Breast epithelium (tissue), 3 donors: ENCODE measurements at regions not wholly inside any gene's neighbourhood (a gene's known extent, or its start where the extent isn't known, plus 50 kb on each side); places are given as distances from the start of the nearest gene placed in this dataset.

ENCODE experiments used
- POLR2A ChIP-seq: fragments of 450-650 bp; IDR thresholded peaks from one replicate; pipeline ENCODE4 v1.6.1; 2016; ENCODE audit warnings: antibody characterized with exemption, mild to moderate bottlenecking, moderate library complexity
- POLR2AphosphoS5 ChIP-seq, 3 donors: sonication (generic); formaldehyde crosslinking; IDR thresholded peaks; one replicate each; pipeline ENCODE4 v1.6.1; 2017; ENCODE audit warnings: antibody characterized with exemption in 3 of 3
- TF ChIP-seq, protein P1 (sequence below), 3 donors: fragments of 450-650 bp; IDR thresholded peaks; one replicate each; pipeline ENCODE4 v1.5.1; 2016 to 2017; ENCODE audit warnings: antibody characterized with exemption in 3 of 3, mild to moderate bottlenecking in 3 of 3, moderate library complexity in 3 of 3

DNA sequence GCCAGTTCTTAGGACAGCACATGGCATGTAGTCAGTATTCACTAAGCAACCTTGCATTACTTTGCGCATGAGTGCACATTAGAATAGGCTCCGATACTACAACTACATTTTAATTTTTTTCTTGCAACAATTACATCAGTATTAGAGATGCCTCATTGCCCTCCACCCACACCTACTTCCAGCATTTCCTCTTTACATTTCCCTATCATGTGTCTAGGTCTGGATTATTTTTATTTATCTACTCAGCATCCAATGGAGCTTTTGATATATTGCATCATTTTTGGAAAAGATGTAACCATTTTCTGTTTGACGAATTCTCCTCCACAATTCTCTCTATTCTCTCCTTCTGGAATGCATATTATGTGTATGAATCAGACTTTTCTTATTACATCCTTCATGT lies 258.2 kb upstream of the GLI3 start:
- TF ChIP-seq, protein P1, sequence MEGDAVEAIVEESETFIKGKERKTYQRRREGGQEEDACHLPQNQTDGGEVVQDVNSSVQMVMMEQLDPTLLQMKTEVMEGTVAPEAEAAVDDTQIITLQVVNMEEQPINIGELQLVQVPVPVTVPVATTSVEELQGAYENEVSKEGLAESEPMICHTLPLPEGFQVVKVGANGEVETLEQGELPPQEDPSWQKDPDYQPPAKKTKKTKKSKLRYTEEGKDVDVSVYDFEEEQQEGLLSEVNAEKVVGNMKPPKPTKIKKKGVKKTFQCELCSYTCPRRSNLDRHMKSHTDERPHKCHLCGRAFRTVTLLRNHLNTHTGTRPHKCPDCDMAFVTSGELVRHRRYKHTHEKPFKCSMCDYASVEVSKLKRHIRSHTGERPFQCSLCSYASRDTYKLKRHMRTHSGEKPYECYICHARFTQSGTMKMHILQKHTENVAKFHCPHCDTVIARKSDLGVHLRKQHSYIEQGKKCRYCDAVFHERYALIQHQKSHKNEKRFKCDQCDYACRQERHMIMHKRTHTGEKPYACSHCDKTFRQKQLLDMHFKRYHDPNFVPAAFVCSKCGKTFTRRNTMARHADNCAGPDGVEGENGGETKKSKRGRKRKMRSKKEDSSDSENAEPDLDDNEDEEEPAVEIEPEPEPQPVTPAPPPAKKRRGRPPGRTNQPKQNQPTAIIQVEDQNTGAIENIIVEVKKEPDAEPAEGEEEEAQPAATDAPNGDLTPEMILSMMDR (IDR thresholded peaks at IDR 0.05) = no peak
- TF ChIP-seq POLR2AphosphoS5 (IDR thresholded peaks at IDR 0.05) (no peak), POLR2A (no peak)
